Spleen (tissue), 11 donors: ENCODE measurements at regions not wholly inside any gene's neighbourhood (a gene's known extent, or its start where the extent isn't known, plus 50 kb on each side); places are given as distances from the start of the nearest gene placed in this dataset.

Experiments used
- DNase-seq: peaks from one replicate; pipeline ENCODE4 v3.0.0-alpha.2; 2020
- H3K27ac ChIP-seq, 8 donors: fragments of 200-600 bp; sonication (generic) in 7 of 8; 1 replicate in 4 of 8; 2 replicates in 4 of 8; pipeline versions ENCODE4 v1.5.0 to v1.8.0; 2016 to 2021; ENCODE audit warnings: inconsistent platforms in 4 of 8, mild to moderate bottlenecking in 4 of 8, moderate library complexity in 1 of 8
- H3K27me3 ChIP-seq, 7 donors: fragments of 200-600 bp; sonication (generic) in 6 of 7; replicated peaks in 1 of 7; 1 replicate in 4 of 7; 2 replicates in 3 of 7; pipeline versions ENCODE4 v1.5.0 to v1.8.0; 2016 to 2021; ENCODE audit warnings: inconsistent platforms in 3 of 7, mild to moderate bottlenecking in 1 of 7
- H3K36me3 ChIP-seq, 6 donors: fragments of 200-600 bp; sonication (generic) in 5 of 6; 1 replicate in 4 of 6; 2 replicates in 2 of 6; pipeline versions ENCODE4 v1.5.0 to v1.8.0; 2016 to 2021; ENCODE audit warnings: inconsistent platforms in 2 of 6
- H3K4me1 ChIP-seq, 6 donors: fragments of 200-600 bp; sonication (generic) in 5 of 6; 1 replicate in 3 of 6; 2 replicates in 3 of 6; pipeline versions ENCODE4 v1.5.0 to v1.8.0; 2016 to 2021; ENCODE audit warnings: inconsistent platforms in 3 of 6
- H3K4me3 ChIP-seq, 8 donors: fragments of 200-600 bp; sonication (generic) in 7 of 8; 1 replicate in 4 of 8; 2 replicates in 4 of 8; pipeline versions ENCODE4 v1.5.0 to v1.8.0; 2016 to 2021; ENCODE audit warnings: inconsistent platforms in 4 of 8, mild to moderate bottlenecking in 4 of 8, moderate library complexity in 2 of 8
- H3K9me3 ChIP-seq, 8 donors: fragments of 200-600 bp; sonication (generic) in 7 of 8; 1 replicate in 4 of 8; 2 replicates in 4 of 8; pipeline versions ENCODE4 v1.5.0 to v1.8.0; 2016 to 2021; ENCODE audit warnings: inconsistent platforms in 4 of 8
- POLR2A ChIP-seq, 3 donors: fragments of 450-650 bp; IDR thresholded peaks; one replicate each; pipeline ENCODE4 v1.5.1; 2017; ENCODE audit warnings: antibody characterized with exemption in 3 of 3, mild to moderate bottlenecking in 1 of 3
- POLR2AphosphoS5 ChIP-seq, 3 donors: sonication (generic); formaldehyde crosslinking; IDR thresholded peaks; one replicate each; pipeline ENCODE4 v1.5.1; 2017; ENCODE audit warnings: antibody characterized with exemption in 3 of 3
- WGBS, 5 donors: extraction: QIAGEN DNeasy Blood & Tissue Kit in 3 of 5; methylation state at CpG; one replicate each; pipeline versions ENCODE4 v1.1.5 to v1.1.7; 2013 to 2018; 5-methylcytosine and 5-hydroxymethylcytosine counted together
- intact Hi-C: fragments of 100-400 bp; cut with DNase I; formaldehyde crosslinking; loops from one replicate; pipeline ENCODE4 v1.15.0; 2023; ENCODE audit warnings: low total_unique reads
- TF ChIP-seq, protein P1 (sequence below), 11 experiments: fragments of 200-600 bp in 7 of 11; fragments of 450-650 bp in 4 of 11; sonication (generic) in 4 of 11; IDR thresholded peaks in 8 of 11; conservative IDR thresholded peaks in 3 of 11; 1 replicate in 7 of 11; 2 replicates in 4 of 11; pipeline versions ENCODE4 v1.4.0 to v1.8.0; 2016 to 2021; ENCODE audit warnings: antibody characterized with exemption in 11 of 11, inconsistent platforms in 4 of 11, mild to moderate bottlenecking in 1 of 11
- donor health status: healthy with polysubstance abuse.
- donor health status: DM: no; HTN: no; CAD: no; lungs with moderate emphysema.
- donor health status: DM: no; HTN: no; CAD: no.
- donor health status: Bipolar disorder and iron deficiency.
- donor health status: healthy.
- donor health status: DM: no; HTN: no; CAD: no.
- donor health status: DM: yes; HTN: yes; CAD: no.

DNA sequence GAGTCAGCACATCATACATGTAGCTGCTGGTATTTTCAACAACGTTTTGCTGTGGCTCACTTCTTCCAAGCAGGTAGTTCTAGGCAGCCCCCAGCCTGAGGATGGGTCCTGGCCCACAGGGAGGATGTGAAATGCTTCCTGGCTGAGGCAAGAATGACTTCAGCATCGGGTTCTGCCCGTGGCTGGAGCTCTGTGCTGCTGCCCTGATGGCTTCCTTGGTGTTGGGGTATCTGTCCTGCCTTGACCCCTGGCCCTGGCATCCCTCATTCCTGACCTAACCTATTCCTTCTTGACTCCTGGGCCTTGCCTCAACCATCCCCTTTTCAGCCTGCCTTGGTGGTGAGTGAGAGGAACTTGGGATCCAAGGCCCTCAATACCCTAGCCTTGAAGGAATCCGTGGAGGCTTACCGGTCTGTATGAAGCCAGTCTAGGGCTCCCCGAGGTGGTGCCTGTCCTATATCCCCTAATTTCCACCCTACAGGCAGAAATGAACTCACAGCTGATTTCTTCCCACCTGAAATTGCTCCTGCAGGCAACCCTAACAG is 300.6 kb downstream of the TLE3 start:
- H3K4me1 ChIP-seq, result peaks cover 0 to 29% (median 7%) of the 10 kb centered on the region in 6 donors
- H3K4me3 ChIP-seq, result no peak overlapping the region
- peak overlapping the region in 2 of 8 donors; percentile 32 to 85 for H3K27ac ChIP-seq
- H3K36me3 ChIP-seq, result no peaks in the 10 kb centered on the region
- TF ChIP-seq POLR2AphosphoS5 (IDR thresholded peaks at IDR 0.05), result no peak
- TF ChIP-seq, protein P1, sequence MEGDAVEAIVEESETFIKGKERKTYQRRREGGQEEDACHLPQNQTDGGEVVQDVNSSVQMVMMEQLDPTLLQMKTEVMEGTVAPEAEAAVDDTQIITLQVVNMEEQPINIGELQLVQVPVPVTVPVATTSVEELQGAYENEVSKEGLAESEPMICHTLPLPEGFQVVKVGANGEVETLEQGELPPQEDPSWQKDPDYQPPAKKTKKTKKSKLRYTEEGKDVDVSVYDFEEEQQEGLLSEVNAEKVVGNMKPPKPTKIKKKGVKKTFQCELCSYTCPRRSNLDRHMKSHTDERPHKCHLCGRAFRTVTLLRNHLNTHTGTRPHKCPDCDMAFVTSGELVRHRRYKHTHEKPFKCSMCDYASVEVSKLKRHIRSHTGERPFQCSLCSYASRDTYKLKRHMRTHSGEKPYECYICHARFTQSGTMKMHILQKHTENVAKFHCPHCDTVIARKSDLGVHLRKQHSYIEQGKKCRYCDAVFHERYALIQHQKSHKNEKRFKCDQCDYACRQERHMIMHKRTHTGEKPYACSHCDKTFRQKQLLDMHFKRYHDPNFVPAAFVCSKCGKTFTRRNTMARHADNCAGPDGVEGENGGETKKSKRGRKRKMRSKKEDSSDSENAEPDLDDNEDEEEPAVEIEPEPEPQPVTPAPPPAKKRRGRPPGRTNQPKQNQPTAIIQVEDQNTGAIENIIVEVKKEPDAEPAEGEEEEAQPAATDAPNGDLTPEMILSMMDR (IDR thresholded peaks at IDR 0.05 in 8 of 11, conservative IDR thresholded peaks at IDR 0.05 in 3 of 11), result no peak
- no peak for TF ChIP-seq POLR2A (IDR thresholded peaks at IDR 0.05)
- WGBS, 5 donors, result 50 to 68% (median 55%) methylated on average over 6 of the region's 6 CpGs
- no peaks in the 10 kb centered on the region for H3K9me3 ChIP-seq
- no peaks in the 10 kb centered on the region for H3K27me3 ChIP-seq
- intact Hi-C loops, result no loop called here
- peak; percentile 31 for DNase-seq

DNA sequence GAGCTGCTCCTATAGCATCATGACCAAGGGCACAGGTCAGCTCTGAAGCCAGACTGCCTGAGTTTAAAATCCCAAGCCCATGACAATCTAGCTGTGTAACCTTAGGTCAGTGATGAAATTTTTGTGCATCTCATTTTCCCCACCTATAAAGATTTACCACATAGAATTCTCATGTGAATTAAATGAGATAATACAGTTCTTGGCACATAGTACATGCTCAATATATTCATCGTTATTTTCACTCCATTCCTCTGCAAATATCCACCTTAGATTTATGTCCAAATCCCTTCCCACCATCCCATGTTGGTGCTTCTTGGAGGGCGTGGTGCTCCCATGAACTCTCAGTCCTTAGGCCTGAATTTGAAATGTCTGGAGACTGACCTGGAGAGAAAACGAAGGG is 300.1 kb downstream of the TLE3 start:
- 92 to 95% (median 95%) methylated on average over 3 of the region's 3 CpGs for WGBS, 5 donors
- no peak overlapping the region for H3K4me3 ChIP-seq
- intact Hi-C loops, result no loop called here
- no peaks in the 10 kb centered on the region for H3K9me3 ChIP-seq
- DNase-seq, result peak; percentile 1
- peaks cover 0 to 29% (median 7%) of the 10 kb centered on the region in 6 donors for H3K4me1 ChIP-seq
- no peak for TF ChIP-seq POLR2A (IDR thresholded peaks at IDR 0.05)
- TF ChIP-seq, protein P1 (IDR thresholded peaks at IDR 0.05 in 8 of 11, conservative IDR thresholded peaks at IDR 0.05 in 3 of 11), result no peak
- TF ChIP-seq POLR2AphosphoS5 (IDR thresholded peaks at IDR 0.05), result no peak
- peak overlapping the region in 1 of 8 donors; percentile 85 for H3K27ac ChIP-seq
- no peaks in the 10 kb centered on the region for H3K36me3 ChIP-seq
- no peaks in the 10 kb centered on the region for H3K27me3 ChIP-seq

DNA sequence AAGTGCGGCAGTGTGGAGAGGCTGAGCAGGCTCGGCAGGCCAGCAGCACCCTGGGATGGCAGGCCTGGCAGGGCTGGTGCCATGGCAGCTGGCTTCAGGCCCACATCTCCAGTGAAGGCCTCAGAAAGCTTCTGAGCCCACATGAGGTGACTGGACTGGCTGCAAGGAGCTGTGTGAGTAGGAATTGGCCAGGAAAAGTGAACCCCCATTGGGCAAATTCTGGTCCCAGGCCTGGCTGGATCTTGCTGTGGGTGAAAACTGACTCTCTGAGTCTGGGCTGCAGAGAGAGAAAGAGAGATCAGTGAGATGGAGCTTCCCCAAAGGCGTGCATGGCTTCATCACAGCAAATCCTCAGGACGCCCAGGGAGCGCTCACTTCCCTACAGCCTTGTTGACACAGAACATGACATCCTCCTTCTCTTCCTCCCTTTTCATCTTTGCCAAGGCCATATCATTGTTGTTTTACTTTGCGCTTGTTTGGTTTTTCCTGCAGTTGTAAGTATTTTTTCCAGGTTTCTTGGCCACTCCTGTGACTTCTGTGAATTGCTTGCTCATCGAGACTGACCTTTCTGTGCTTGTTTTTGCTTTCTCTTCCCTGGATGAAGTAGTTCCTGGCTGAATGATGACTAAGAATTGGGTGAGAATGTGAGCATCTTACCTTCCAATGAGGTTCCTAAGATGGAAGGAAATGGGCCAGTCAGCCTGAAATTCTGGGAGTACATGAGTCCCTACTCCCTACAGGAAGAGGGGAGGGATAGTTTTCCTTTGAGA is 299.1 kb downstream of the TLE3 start:
- no peaks in the 10 kb centered on the region for H3K9me3 ChIP-seq
- intact Hi-C loops, result no loop called here
- H3K36me3 ChIP-seq, result no peaks in the 10 kb centered on the region
- 68 to 77% (median 75%) methylated on average over 6 to 7 of the region's 7 CpGs for WGBS, 5 donors
- H3K4me1 ChIP-seq, result peaks cover 0 to 35% (median 7%) of the 10 kb centered on the region in 6 donors
- H3K27ac ChIP-seq, result peak overlapping the region in 6 of 8 donors; percentile 38 to 85 (median 63)
- H3K27me3 ChIP-seq, result no peaks in the 10 kb centered on the region
- TF ChIP-seq POLR2A (IDR thresholded peaks at IDR 0.05) (no peak), POLR2AphosphoS5 (IDR thresholded peaks at IDR 0.05) (peak in 1 of 3 donors; percentile 10)
- DNase-seq, result peak; percentile 79
- H3K4me3 ChIP-seq, result no peak overlapping the region

DNA sequence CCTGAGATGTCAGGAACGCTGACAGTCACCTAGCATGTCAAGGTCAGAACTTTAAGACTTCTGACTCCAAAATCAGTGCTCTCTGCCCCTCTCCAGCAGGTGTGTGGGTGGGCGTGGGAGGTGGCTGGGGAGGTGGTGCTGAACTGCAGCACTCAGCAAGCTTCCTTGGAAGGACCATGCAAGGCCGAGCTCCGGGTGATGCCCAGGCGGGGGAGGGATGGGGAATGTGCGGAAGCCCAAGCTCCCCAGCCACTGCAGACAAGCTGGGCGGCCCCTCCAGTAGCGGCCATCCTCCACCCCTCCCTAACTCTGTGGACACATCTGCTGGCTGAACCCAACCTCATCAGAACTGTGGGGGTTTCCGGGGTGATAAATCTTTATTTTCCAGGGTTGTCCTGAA is 296.6 kb downstream of the TLE3 start:
- TF ChIP-seq, protein P1 (IDR thresholded peaks at IDR 0.05 in 8 of 11, conservative IDR thresholded peaks at IDR 0.05 in 3 of 11), result no peak
- TF ChIP-seq POLR2A (IDR thresholded peaks at IDR 0.05) (no peak), POLR2AphosphoS5 (IDR thresholded peaks at IDR 0.05) (no peak)
- Histone ChIP-seq H3K27ac (no peak overlapping the region), H3K4me3 (no peak overlapping the region), H3K36me3 (no peaks in the 10 kb centered on the region), H3K9me3 (no peaks in the 10 kb centered on the region), H3K4me1 (peaks cover 0 to 42% (median 8%) of the 10 kb centered on the region in 6 donors), H3K27me3 (peaks cover 0 to 13% (median 0%) of the 10 kb centered on the region in 7 donors)
- peak; percentile 57 for DNase-seq
- 69 to 83% (median 78%) methylated on average over 8 to 9 of the region's 9 CpGs for WGBS, 5 donors
- intact Hi-C loops, result no loop called here
